ENCODE measurements at regions not wholly inside any gene's neighbourhood (a gene's known extent, or its start where the extent isn't known, plus 50 kb on each side); places are given as distances from the start of the nearest gene placed in this dataset.

DNA sequence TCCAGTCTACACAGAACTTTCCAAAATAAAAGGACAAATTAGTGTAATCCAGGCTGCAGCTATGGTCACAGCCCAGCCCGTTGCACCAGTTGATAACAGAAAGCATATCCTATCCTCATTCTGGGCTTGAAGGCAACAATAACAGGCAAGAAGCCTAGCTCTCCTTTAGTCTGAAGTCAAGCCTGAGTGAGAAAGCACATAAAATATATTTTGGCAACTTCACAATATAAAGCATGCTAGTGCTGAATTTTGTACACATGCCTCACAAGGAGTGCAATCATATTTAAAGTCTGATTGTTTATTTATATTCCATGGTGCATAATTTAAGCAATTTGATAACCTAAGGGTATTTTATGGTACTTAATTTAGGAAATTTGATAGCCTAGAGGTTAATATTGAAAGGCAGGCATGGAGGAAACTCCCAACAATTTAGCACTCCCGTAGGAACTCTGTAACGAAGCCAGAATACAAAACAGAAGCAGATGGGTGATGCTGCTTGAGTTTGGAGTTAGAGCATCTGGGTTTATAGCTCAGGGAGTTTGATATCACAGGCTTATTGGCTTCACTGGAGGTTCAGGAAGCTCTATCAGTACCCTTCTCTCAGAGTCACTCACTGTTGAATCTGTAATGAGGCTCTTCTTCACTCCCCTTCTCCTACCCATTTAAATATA, 1199.1 kb upstream of the GYPC start:
- TF ChIP-seq POLR2A (IDR thresholded peaks at IDR 0.05) (no peak), POLR2AphosphoS5 (IDR thresholded peaks at IDR 0.05) (no peak)
- TF ChIP-seq, protein P1, sequence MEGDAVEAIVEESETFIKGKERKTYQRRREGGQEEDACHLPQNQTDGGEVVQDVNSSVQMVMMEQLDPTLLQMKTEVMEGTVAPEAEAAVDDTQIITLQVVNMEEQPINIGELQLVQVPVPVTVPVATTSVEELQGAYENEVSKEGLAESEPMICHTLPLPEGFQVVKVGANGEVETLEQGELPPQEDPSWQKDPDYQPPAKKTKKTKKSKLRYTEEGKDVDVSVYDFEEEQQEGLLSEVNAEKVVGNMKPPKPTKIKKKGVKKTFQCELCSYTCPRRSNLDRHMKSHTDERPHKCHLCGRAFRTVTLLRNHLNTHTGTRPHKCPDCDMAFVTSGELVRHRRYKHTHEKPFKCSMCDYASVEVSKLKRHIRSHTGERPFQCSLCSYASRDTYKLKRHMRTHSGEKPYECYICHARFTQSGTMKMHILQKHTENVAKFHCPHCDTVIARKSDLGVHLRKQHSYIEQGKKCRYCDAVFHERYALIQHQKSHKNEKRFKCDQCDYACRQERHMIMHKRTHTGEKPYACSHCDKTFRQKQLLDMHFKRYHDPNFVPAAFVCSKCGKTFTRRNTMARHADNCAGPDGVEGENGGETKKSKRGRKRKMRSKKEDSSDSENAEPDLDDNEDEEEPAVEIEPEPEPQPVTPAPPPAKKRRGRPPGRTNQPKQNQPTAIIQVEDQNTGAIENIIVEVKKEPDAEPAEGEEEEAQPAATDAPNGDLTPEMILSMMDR (IDR thresholded peaks at IDR 0.05), result no peak
